ENCODE measurements at regions not wholly inside any gene's neighbourhood (a gene's known extent, or its start where the extent isn't known, plus 50 kb on each side); places are given as distances from the start of the nearest gene placed in this dataset.
"Not testable (repeated sequence)": the region's sequence is repeated elsewhere in the genome, so short reads cannot be mapped to it uniquely, and the experiment has no call there.

DNA sequence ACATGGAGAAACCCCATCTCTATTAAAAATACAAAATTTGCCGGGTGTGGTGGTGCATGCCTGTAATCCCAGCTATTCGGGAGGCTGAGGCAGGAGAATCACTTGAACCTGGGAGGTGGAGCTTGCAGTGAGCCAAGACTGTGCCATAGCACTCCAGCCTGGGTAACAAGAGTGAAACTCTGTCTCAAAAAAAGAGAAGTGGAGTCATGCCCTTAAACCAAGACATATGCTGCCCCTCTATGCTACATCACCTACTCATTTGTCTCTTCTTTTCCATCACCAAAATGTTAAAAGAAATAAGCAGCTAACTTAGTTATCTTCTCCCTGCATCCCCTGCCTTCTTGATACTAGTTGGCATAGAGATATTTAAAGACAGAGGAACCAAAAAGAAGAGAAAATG is 63.4 kb upstream of the RBPJ start:
- not testable (repeated sequence) for DNase-seq

DNA sequence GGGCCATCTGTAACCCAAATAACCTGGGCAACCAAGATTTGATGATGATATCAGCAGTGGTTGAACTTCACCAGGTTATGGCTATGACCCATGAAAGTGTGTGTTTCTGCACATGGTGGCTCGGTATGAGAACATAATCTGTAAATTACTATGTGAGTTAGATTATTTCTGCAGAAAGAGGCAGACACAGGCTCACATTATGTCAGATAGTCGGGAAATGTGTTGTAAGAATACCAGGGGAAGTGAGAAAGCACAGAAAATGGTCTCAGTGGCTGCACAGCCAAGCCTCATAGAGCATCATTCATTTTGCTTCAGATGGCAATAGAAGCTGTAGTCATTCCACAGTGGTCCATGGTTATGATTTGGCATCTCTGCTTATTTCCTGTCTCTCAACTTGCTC is 63.0 kb upstream of the RBPJ start:
- no peak for DNase-seq

DNA sequence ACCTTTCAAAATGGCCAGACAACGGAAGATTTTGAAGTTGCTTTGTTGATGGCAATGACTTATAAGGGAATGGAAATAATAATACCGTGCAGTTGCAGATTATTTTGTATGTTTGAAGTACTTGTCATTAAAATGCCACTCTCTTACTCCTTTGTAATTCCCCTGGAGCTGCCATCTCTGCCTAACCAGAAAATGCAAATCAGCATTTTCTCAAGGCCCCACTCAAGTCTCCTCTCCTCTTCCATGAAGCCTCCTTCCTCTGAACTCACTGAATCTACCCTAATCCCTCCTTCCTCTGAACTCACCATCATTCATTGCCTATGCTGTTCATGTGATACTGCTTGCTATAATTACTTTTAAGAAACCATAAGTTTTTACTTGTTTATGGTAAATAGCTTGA is 60.2 kb upstream of the RBPJ start:
- no peak for DNase-seq

DNA sequence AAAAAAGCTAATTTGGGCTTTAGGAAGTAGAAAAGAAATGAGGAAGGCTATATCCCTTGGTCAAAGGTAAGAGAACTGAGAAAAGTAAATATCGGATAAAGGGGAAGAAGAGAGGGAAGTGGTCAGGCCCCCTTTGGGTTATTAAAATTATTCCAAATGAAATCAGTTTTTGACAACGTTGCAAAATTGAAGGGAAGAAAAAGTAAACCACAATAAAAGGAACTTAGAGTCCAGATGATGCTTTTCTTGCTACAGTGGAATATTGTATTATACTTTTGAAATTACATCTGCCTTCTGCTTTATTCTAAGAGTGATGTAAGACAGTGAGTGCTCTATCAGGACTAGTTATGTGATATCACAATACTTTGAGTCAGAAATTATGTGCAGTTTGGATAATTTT is 59.4 kb upstream of the RBPJ start:
- no peak for DNase-seq

DNA sequence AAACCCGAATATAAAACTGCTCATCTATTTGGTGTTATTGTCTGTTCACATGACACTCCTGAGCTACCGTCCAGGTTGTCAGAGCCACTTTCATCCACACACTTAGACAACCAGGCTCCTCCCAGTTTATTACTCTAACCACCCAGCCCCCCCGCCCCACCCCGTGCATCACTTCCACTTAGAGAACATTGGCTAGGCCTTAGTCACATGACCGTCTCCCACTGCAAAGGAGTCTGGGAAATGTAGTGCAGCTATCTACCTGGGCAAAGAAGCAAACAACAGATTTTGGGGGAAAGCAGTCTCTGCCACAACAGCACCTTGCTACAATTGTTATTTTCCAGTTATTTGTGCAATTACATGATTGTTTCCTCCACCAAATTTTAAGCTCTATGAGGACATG is 57.6 kb upstream of the RBPJ start:
- no peak for DNase-seq

DNA sequence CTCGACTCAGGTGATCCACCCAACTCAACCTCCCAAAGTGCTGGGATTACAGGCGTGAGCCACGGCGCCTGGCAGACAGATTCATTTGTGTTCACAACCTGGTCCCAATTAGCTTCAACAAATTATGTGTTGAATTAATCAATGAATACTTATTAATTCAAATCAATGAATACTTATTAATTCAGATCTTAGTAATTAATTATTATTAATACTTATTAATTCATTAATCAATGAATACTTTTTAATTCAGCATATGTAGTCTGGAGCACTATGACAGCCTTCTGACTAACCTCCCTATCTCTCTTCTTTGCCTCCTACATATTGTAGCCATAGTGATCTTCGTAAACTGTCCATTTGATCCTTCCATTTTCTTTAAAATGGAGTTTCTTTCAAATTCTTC is 56.7 kb upstream of the RBPJ start:
- no peak for DNase-seq

DNA sequence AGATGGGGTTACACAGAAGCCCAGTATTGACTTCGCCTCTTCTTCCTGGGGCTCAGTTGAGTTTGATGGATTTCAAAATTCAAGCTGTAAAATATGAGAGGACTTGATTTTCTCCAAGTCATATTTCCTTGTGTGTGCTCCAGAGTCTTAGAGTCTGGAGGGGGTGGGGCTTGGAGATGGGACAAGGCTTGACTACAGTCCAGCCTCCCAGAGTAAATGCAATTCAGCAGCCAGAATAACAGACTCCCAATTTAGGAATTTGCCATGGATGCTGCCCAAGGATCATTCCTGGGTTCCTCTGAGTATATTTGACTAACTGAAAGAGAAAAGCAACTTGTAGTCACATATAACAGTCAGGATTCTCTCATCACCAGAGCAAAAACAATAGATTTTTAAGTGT is 53.7 kb upstream of the RBPJ start:
- DNase-seq = no peak

DNA sequence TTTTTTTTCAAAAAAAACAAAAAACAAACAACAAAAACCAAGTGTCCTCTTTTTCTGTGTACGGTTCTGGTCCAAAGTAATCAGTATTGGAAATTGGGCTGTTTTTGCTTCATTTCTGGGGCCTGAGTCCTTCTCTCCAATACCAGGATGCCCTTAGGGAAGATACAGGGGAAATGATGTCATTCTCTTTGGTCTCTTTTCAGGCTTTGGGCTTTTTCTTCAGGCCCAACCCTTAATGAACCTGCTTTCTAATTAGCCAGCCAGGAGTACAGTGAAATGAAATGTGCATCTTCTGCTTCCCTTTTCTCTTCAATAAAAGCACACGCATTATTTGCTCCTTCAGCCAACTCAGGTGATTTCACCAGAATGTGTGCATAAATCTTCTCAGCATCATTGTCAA is 52.6 kb upstream of the RBPJ start:
- DNase-seq = no peak

DNA sequence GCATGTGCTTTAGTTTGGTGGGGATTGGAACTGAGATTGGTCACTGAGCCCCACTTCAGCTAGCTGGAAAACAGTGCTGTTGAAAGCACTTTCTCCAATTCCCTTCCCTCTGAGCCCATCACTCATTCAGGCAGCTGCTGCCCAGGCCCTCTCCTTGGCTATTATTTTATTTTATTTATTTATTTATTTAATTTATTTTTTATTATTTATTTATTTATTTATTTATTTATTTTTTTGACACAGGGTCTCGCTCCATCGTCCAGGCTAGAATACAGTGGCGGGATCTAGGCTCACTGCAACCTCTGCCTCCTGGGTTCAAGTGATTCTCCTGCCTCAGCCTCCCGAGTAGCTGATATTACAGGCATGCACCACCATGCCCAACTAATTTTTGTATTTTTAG is 51.8 kb upstream of the RBPJ start:
- DNase-seq = no peak
